NB4 (cell line): ENCODE measurements at regions not wholly inside any gene's neighbourhood (a gene's known extent, or its start where the extent isn't known, plus 50 kb on each side); places are given as distances from the start of the nearest gene placed in this dataset.

Experiments
- MAX ChIP-seq: IDR thresholded peaks from 2 replicates; pipeline ENCODE4 v1.6.1; 2011; ENCODE audit warnings: low read depth, low read length
- MYC ChIP-seq: IDR thresholded peaks from 2 replicates; pipeline ENCODE4 v1.6.1; 2011; ENCODE audit warnings: low read depth, low read length
- POLR2A ChIP-seq: IDR thresholded peaks from 2 replicates; pipeline ENCODE4 v1.6.1; 2011; ENCODE audit warnings: mild to moderate bottlenecking; ENCODE audit not compliant: insufficient read length; ENCODE audit errors: extremely low read depth
- TF ChIP-seq, protein P1 (sequence below): IDR thresholded peaks from one replicate; pipeline ENCODE4 v1.5.1; 2012; ENCODE audit warnings: low read depth, low read length

DNA sequence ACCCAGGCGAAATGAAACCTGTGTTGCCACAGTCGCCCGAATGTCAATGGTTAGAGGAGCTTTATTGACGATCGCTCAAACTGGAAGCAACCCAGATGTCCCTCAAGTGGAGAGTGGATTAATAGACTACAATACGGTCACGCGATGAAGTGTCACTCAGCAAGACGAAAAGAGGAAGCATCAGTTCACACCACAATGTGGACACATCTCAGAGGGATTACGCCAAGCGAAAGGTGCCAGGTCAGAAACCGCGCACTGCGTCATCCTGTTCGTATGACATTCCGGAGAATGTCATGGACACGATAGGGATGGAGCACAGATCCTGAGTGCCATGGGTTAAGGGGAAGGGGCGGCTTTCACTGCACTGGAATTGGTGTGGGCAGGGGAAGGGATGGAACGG lies 111.7 kb downstream of the HMX1 start:
- TF ChIP-seq, protein P1, sequence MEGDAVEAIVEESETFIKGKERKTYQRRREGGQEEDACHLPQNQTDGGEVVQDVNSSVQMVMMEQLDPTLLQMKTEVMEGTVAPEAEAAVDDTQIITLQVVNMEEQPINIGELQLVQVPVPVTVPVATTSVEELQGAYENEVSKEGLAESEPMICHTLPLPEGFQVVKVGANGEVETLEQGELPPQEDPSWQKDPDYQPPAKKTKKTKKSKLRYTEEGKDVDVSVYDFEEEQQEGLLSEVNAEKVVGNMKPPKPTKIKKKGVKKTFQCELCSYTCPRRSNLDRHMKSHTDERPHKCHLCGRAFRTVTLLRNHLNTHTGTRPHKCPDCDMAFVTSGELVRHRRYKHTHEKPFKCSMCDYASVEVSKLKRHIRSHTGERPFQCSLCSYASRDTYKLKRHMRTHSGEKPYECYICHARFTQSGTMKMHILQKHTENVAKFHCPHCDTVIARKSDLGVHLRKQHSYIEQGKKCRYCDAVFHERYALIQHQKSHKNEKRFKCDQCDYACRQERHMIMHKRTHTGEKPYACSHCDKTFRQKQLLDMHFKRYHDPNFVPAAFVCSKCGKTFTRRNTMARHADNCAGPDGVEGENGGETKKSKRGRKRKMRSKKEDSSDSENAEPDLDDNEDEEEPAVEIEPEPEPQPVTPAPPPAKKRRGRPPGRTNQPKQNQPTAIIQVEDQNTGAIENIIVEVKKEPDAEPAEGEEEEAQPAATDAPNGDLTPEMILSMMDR: no peak
- TF ChIP-seq MYC (no peak), POLR2A (no peak), MAX (no peak)
